ENCODE measurements at regions not wholly inside any gene's neighbourhood (a gene's known extent, or its start where the extent isn't known, plus 50 kb on each side); places are given as distances from the start of the nearest gene placed in this dataset.

GRCh38 chr3:107032111-107032510 is 345.1 kb upstream of the CCDC54 start:
- Histone ChIP-seq H3K4me1 (no peaks in the 10 kb centered on the region), H3K9me3 (no peaks in the 10 kb centered on the region), H3K36me3 (replicated peaks in 1 of 2; ENCODE audit: insufficient read depth in 1 of 2, low read depth in 2 of 2) (no peaks in the 10 kb centered on the region), H3K27me3 (no peaks in the 10 kb centered on the region), H3K4me3 (no peak overlapping the region), H3K27ac (no peak overlapping the region)
- no peak for DNase-seq
- WGBS, 2 donors, result 72 to 86% methylated on average over 2 of the region's 2 CpGs
- TF ChIP-seq POLR2A (IDR thresholded peaks at IDR 0.05) (no peak), CTCF (IDR thresholded peaks at IDR 0.05) (no peak)
- no peak for ATAC-seq
- intact Hi-C loops (cut with DNase I), result no loop called here

GRCh38 chr3:107034142-107034541 is 343.1 kb upstream of the CCDC54 start:
- Histone ChIP-seq H3K36me3 (replicated peaks in 1 of 2; ENCODE audit: insufficient read depth in 1 of 2, low read depth in 2 of 2) (no peaks in the 10 kb centered on the region), H3K4me3 (no peak overlapping the region), H3K4me1 (no peaks in the 10 kb centered on the region), H3K9me3 (no peaks in the 10 kb centered on the region), H3K27me3 (no peaks in the 10 kb centered on the region), H3K27ac (no peak overlapping the region)
- whole genome bisulfite sequencing, 2 donors, result 58 to 62% methylated on average over 3 of the region's 3 CpGs
- TF ChIP-seq POLR2A (IDR thresholded peaks at IDR 0.05), result no peak
- TF ChIP-seq CTCF (IDR thresholded peaks at IDR 0.05), result no peak
- intact Hi-C loops (cut with DNase I), result no loop called here
- ATAC-seq, result no peak
- DNase-seq, result no peak

GRCh38 chr3:107035176-107035575 is 342.1 kb upstream of the CCDC54 start:
- Histone ChIP-seq H3K4me3 (no peak overlapping the region), H3K36me3 (replicated peaks in 1 of 2; ENCODE audit: insufficient read depth in 1 of 2, low read depth in 2 of 2) (no peaks in the 10 kb centered on the region), H3K9me3 (no peaks in the 10 kb centered on the region), H3K4me1 (no peaks in the 10 kb centered on the region), H3K27me3 (no peaks in the 10 kb centered on the region), H3K27ac (no peak overlapping the region)
- intact Hi-C loops (cut with DNase I), result no loop called here
- 53 to 64% methylated on average over 2 of the region's 2 CpGs for WGBS, 2 donors
- ATAC-seq, result no peak
- no peak for TF ChIP-seq CTCF (IDR thresholded peaks at IDR 0.05)
- no peak for TF ChIP-seq POLR2A (IDR thresholded peaks at IDR 0.05)
- no peak for DNase-seq

- Histone ChIP-seq H3K4me1 (no peaks in the 10 kb centered on the region), H3K27me3 (no peaks in the 10 kb centered on the region), H3K9me3 (no peaks in the 10 kb centered on the region), H3K36me3 (replicated peaks in 1 of 2; ENCODE audit: insufficient read depth in 1 of 2, low read depth in 2 of 2) (no peaks in the 10 kb centered on the region), H3K27ac (no peak overlapping the region), H3K4me3 (no peak overlapping the region)
- ATAC-seq (no peak), DNase-seq (no peak)
- 33 to 53% methylated on average over 1 of the region's 1 CpG for WGBS, 2 donors
- intact Hi-C loops (cut with DNase I), result no loop called here
- TF ChIP-seq CTCF (IDR thresholded peaks at IDR 0.05), result no peak
- no peak for TF ChIP-seq POLR2A (IDR thresholded peaks at IDR 0.05)
These were observed 332.6 kb upstream of the CCDC54 start for GRCh38 chr3:107044677-107045076.

GRCh38 chr3:107045791-107046190 is 331.4 kb upstream of the CCDC54 start:
- Histone ChIP-seq H3K27ac (no peak overlapping the region), H3K27me3 (no peaks in the 10 kb centered on the region), H3K9me3 (no peaks in the 10 kb centered on the region), H3K36me3 (replicated peaks in 1 of 2; ENCODE audit: insufficient read depth in 1 of 2, low read depth in 2 of 2) (no peaks in the 10 kb centered on the region), H3K4me3 (no peak overlapping the region), H3K4me1 (no peaks in the 10 kb centered on the region)
- no peak for DNase-seq
- 27 to 31% methylated on average over 3 of the region's 3 CpGs for WGBS, 2 donors
- intact Hi-C loops (cut with DNase I), result no loop called here
- no peak for ATAC-seq
- TF ChIP-seq POLR2A (IDR thresholded peaks at IDR 0.05) (no peak), CTCF (IDR thresholded peaks at IDR 0.05) (no peak)

Data from body of pancreas (tissue), 4 donors.